Body of pancreas (tissue), 4 donors: ENCODE measurements at regions not wholly inside any gene's neighbourhood (a gene's known extent, or its start where the extent isn't known, plus 50 kb on each side); places are given as distances from the start of the nearest gene placed in this dataset.

Experiments used
- POLR2A ChIP-seq, 3 donors: fragments of 450-650 bp; IDR thresholded peaks; one replicate each; pipeline ENCODE4 v1.6.1; 2016; ENCODE audit warnings: antibody characterized with exemption in 3 of 3, mild to moderate bottlenecking in 2 of 3
- TF ChIP-seq, protein P1 (sequence below), 7 experiments: fragments of 450-650 bp in 4 of 7; fragments of 200-600 bp in 3 of 7; sonication (generic) in 3 of 7; IDR thresholded peaks; one replicate each; pipeline ENCODE4 v1.5.1; 2016 to 2019; ENCODE audit warnings: antibody characterized with exemption in 7 of 7

DNA sequence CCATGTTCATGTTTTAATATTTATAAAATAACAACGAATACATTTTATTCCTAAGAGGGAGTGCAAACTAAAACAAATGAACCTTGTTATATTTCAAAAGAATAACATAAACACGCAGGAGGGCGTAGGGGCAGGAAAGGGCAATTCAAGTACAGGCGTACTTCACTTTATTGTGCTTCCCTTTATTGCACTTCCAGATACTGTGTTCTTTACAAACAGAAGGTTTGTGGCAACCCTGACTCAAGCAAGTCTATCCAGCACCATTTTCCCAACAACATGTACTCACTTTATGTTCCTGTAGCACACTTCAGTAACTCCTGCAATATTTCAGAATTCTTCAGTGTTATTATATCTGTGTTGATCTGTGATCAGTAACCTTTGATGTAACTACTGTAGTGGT, 84.6 kb upstream of the PLEKHA5 start:
- TF ChIP-seq, protein P1, sequence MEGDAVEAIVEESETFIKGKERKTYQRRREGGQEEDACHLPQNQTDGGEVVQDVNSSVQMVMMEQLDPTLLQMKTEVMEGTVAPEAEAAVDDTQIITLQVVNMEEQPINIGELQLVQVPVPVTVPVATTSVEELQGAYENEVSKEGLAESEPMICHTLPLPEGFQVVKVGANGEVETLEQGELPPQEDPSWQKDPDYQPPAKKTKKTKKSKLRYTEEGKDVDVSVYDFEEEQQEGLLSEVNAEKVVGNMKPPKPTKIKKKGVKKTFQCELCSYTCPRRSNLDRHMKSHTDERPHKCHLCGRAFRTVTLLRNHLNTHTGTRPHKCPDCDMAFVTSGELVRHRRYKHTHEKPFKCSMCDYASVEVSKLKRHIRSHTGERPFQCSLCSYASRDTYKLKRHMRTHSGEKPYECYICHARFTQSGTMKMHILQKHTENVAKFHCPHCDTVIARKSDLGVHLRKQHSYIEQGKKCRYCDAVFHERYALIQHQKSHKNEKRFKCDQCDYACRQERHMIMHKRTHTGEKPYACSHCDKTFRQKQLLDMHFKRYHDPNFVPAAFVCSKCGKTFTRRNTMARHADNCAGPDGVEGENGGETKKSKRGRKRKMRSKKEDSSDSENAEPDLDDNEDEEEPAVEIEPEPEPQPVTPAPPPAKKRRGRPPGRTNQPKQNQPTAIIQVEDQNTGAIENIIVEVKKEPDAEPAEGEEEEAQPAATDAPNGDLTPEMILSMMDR (IDR thresholded peaks at IDR 0.05), result no peak
- TF ChIP-seq POLR2A (IDR thresholded peaks at IDR 0.05), result no peak
